ENCODE measurements at regions not wholly inside any gene's neighbourhood (a gene's known extent, or its start where the extent isn't known, plus 50 kb on each side); places are given as distances from the start of the nearest gene placed in this dataset.

DNA sequence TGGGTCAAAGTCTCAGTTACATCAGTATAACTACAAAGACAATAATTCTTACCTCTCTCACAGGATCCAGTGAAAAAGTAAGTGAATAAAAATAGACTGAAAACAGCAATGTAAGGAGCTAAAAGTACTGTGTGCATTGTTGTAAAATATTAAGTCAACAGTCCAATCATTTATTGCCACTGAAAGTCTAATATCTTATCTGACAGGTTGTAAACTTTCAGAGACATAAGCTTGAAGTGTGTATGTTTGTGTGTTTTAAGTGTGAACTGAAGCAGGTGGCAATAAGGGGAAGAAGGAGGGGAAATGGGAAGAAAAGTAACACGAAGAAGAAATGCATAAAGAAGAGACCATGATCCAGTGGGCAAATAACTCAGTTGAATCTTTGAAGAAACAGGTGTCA is 229.7 kb upstream of the TAS2R1 start:
- no peak overlapping the region for H3K9ac ChIP-seq (ENCODE audit: insufficient read depth, low read depth, low read length)
- TF ChIP-seq, protein P1, sequence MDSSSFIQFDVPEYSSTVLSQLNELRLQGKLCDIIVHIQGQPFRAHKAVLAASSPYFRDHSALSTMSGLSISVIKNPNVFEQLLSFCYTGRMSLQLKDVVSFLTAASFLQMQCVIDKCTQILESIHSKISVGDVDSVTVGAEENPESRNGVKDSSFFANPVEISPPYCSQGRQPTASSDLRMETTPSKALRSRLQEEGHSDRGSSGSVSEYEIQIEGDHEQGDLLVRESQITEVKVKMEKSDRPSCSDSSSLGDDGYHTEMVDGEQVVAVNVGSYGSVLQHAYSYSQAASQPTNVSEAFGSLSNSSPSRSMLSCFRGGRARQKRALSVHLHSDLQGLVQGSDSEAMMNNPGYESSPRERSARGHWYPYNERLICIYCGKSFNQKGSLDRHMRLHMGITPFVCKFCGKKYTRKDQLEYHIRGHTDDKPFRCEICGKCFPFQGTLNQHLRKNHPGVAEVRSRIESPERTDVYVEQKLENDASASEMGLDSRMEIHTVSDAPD (CRISPR knock-in tag; IDR thresholded peaks at IDR 0.05) = no peak
- TF ChIP-seq JDP2 (CRISPR knock-in tag; IDR thresholded peaks at IDR 0.05; ENCODE audit: borderline replicate concordance) = no peak
- TF ChIP-seq, protein P2, sequence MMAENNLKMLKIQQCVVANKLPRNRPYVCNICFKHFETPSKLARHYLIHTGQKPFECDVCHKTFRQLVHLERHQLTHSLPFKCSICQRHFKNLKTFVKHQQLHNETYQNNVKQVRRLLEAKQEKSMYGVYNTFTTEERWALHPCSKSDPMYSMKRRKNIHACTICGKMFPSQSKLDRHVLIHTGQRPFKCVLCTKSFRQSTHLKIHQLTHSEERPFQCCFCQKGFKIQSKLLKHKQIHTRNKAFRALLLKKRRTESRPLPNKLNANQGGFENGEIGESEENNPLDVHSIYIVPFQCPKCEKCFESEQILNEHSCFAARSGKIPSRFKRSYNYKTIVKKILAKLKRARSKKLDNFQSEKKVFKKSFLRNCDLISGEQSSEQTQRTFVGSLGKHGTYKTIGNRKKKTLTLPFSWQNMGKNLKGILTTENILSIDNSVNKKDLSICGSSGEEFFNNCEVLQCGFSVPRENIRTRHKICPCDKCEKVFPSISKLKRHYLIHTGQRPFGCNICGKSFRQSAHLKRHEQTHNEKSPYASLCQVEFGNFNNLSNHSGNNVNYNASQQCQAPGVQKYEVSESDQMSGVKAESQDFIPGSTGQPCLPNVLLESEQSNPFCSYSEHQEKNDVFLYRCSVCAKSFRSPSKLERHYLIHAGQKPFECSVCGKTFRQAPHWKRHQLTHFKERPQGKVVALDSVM (CRISPR knock-in tag; IDR thresholded peaks at IDR 0.05) = no peak
- TF ChIP-seq, protein P3, sequence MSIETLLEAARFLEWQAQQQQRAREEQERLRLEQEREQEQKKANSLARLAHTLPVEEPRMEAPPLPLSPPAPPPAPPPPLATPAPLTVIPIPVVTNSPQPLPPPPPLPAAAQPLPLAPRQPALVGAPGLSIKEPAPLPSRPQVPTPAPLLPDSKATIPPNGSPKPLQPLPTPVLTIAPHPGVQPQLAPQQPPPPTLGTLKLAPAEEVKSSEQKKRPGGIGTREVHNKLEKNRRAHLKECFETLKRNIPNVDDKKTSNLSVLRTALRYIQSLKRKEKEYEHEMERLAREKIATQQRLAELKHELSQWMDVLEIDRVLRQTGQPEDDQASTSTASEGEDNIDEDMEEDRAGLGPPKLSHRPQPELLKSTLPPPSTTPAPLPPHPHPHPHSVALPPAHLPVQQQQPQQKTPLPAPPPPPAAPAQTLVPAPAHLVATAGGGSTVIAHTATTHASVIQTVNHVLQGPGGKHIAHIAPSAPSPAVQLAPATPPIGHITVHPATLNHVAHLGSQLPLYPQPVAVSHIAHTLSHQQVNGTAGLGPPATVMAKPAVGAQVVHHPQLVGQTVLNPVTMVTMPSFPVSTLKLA (IDR thresholded peaks at IDR 0.05) = no peak
- TF ChIP-seq, protein P4, sequence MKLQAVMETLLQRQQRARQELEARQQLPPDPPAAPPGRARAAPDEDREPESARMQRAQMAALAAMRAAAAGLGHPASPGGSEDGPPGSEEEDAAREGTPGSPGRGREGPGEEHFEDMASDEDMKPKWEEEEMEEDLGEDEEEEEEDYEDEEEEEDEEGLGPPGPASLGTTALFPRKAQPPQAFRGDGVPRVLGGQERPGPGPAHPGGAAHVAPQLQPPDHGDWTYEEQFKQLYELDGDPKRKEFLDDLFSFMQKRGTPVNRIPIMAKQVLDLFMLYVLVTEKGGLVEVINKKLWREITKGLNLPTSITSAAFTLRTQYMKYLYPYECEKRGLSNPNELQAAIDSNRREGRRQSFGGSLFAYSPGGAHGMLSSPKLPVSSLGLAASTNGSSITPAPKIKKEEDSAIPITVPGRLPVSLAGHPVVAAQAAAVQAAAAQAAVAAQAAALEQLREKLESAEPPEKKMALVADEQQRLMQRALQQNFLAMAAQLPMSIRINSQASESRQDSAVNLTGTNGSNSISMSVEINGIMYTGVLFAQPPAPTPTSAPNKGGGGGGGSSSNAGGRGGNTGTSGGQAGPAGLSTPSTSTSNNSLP (IDR thresholded peaks at IDR 0.05; ENCODE audit: low read depth, low read length) = no peak
- no peak for TF ChIP-seq MEF2D (CRISPR knock-in tag; IDR thresholded peaks at IDR 0.05)
- TF ChIP-seq, protein P5, sequence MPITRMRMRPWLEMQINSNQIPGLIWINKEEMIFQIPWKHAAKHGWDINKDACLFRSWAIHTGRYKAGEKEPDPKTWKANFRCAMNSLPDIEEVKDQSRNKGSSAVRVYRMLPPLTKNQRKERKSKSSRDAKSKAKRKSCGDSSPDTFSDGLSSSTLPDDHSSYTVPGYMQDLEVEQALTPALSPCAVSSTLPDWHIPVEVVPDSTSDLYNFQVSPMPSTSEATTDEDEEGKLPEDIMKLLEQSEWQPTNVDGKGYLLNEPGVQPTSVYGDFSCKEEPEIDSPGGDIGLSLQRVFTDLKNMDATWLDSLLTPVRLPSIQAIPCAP (CRISPR knock-in tag; IDR thresholded peaks at IDR 0.05; ENCODE audit: low read depth) = no peak
- no peak for TF ChIP-seq ZNF563 (CRISPR knock-in tag; IDR thresholded peaks at IDR 0.05)
- no peak for TF ChIP-seq MXI1 (IDR thresholded peaks at IDR 0.05; ENCODE audit: borderline replicate concordance, low read depth, low read length)
- BruUV-seq (replicated peaks) = no TSS peak
- intact Hi-C loops (cut with micrococcal nuclease; ENCODE audit: unreplicated experiment) (no loop called here), in situ Hi-C loops (cut with HindIII; ENCODE audit: extremely low pct_ligation_motif_present, low pct_unique_long_range_greater_than_20kb) (no loop called here)
- no peaks in the 10 kb centered on the region for H4K20me1 ChIP-seq (ENCODE audit: insufficient read depth, low read length)
- no peak overlapping the region for H2AFZ ChIP-seq (ENCODE audit: low read length)
- H3K27ac ChIP-seq (ENCODE audit: extremely low read length, insufficient read depth, low read length) = no peak overlapping the region
- FAIRE-seq (no peak), ATAC-seq (no peak), DNase-seq (ENCODE audit: low spot score) (no peak)
- peaks cover 4% of the 10 kb centered on the region; the same call in 1 of the 2 replicates for H3K9me3 ChIP-seq (ENCODE audit: low read length)
- no peak overlapping the region for H3K4me2 ChIP-seq (ENCODE audit: low read depth, low read length)
- ChIA-PET CTCF (ENCODE audit: low intra/inter-chr PET ratio, low total read pairs) (no interaction called here), POLR2A (no interaction called here)
- H3K4me3 ChIP-seq (replicated peaks in 1 of 3; ENCODE audit: insufficient read depth in 1 of 3, low read depth in 2 of 3, low read length in 3 of 3) = no peak overlapping the region
- no peaks in the 10 kb centered on the region for H3K27me3 ChIP-seq (ENCODE audit: control insufficient read depth in 1 of 2, insufficient read depth in 2 of 2, low read length in 2 of 2)
- no peaks in the 10 kb centered on the region for H3K79me2 ChIP-seq (ENCODE audit: insufficient read depth, low read length)
- H3K4me1 ChIP-seq (ENCODE audit: insufficient read depth, low read length) = no peaks in the 10 kb centered on the region
- WGBS (ENCODE audit: low lambda C conversion rate) = 6% methylated on average over 1 of the region's 1 CpG
- H3K36me3 ChIP-seq (replicated peaks in 1 of 2; ENCODE audit: control insufficient read depth in 1 of 2, insufficient read depth in 2 of 2, low read length in 2 of 2) = no peaks in the 10 kb centered on the region
